Endothelial cell of umbilical vein (primary cell): ENCODE measurements at regions not wholly inside any gene's neighbourhood (a gene's known extent, or its start where the extent isn't known, plus 50 kb on each side); places are given as distances from the start of the nearest gene placed in this dataset.

ENCODE experiments used
- BruUV-seq: library from RNA; stranded (reverse); fragments of 400-500 nt; replicated peaks from 2 replicates; lab custom pipeline; 2021; lab: Mats Ljungman, UMichigan
- CTCF ChIA-PET: fragments of 300-600, 350-600 bp; sonication (Branson Sonifier 250); formaldehyde crosslinking; loops from one replicate; lab custom pipeline; 2021; ENCODE audit warnings: antibody characterized with exemption, inconsistent platforms; lab: Charles Lee
- POLR2A ChIA-PET: fragments of 300-600, 350-600 bp; sonication (Branson Sonifier 250); formaldehyde crosslinking; loops from one replicate; lab custom pipeline; 2021; ENCODE audit warnings: antibody characterized with exemption, inconsistent platforms; lab: Charles Lee
- DNase-seq: peaks from one replicate; pipeline ENCODE4 v3.0.0-alpha.2; 2011; ENCODE audit warnings: low read depth, low spot score
- FAIRE-seq: peaks from 2 replicates; lab custom pipeline; 2011; peaks lifted over from hg19 to GRCh38; lab: Jason Lieb, UNC
- H2AFZ ChIP-seq: 2 replicates; pipeline ENCODE4 v1.6.0; 2012; ENCODE audit warnings: low read depth, low read length, control low read depth, inconsistent platforms
- H3K27ac ChIP-seq: 2 replicates; pipeline ENCODE4 v1.5.1; 2011; ENCODE audit warnings: low read depth, mild to moderate bottlenecking, control low read depth, low read length, moderate library complexity; ENCODE audit not compliant: insufficient read depth
- H3K27me3 ChIP-seq, 2 experiments: 2 replicates each; pipeline versions ENCODE4 v1.6.0 to v1.6.1; 2011; ENCODE audit warnings: low read length in 2 of 2, mixed read lengths in 1 of 2; ENCODE audit not compliant: control insufficient read depth in 2 of 2, insufficient read depth in 2 of 2
- H3K36me3 ChIP-seq, 2 experiments: 2 replicates in 1 of 2; 3 replicates in 1 of 2; pipeline ENCODE4 v1.5.1; 2011; ENCODE audit warnings: low read length in 2 of 2, mild to moderate bottlenecking in 1 of 2, moderate library complexity in 1 of 2; ENCODE audit not compliant: control insufficient read depth in 2 of 2, insufficient read depth in 2 of 2; ENCODE audit errors: extremely low read depth in 1 of 2
- H3K4me1 ChIP-seq: 3 replicates; pipeline ENCODE4 v1.5.1; 2011; ENCODE audit warnings: mild to moderate bottlenecking, low read length; ENCODE audit not compliant: control insufficient read depth, insufficient read depth; ENCODE audit errors: extremely low read depth
- H3K4me2 ChIP-seq: 2 replicates; pipeline ENCODE4 v1.6.1; 2011; ENCODE audit warnings: low read length, control low read depth, mixed read lengths; ENCODE audit not compliant: insufficient read depth
- H3K4me3 ChIP-seq, 3 experiments: fragments of 200-600 bp in 1 of 3; sonication (generic), shearing (Covaris generic) in 1 of 3; replicated peaks in 1 of 3; 2 replicates each; pipeline ENCODE4 v1.5.1; 2011 to 2016; ENCODE audit warnings: control low read depth in 3 of 3, low read length in 3 of 3, mild to moderate bottlenecking in 2 of 3, inconsistent platforms in 1 of 3, low read depth in 1 of 3, moderate library complexity in 1 of 3; ENCODE audit not compliant: insufficient read depth in 1 of 3
- H3K79me2 ChIP-seq: 2 replicates; pipeline ENCODE4 v1.6.0; 2012; ENCODE audit warnings: low read length, inconsistent platforms; ENCODE audit not compliant: control insufficient read depth, insufficient read depth
- H3K9ac ChIP-seq: replicated peaks from 2 replicates; pipeline ENCODE3; 2011; ENCODE audit warnings: low read length, control low read depth; ENCODE audit not compliant: insufficient read depth; ENCODE audit errors: extremely low read depth
- H3K9me1 ChIP-seq: replicated peaks from 3 replicates; pipeline ENCODE4 v1.6.0; 2011; ENCODE audit warnings: mild to moderate bottlenecking, low read length; ENCODE audit not compliant: control insufficient read depth, insufficient read depth; ENCODE audit errors: extremely low read depth
- H3K9me3 ChIP-seq: replicated peaks from 2 replicates; pipeline ENCODE4 v1.5.1; 2012; ENCODE audit warnings: low read length, inconsistent platforms; ENCODE audit not compliant: control insufficient read depth, insufficient read depth
- H4K20me1 ChIP-seq: replicated peaks from 2 replicates; pipeline ENCODE3; 2011; ENCODE audit warnings: mild to moderate bottlenecking, low read length; ENCODE audit not compliant: control insufficient read depth, insufficient read depth; ENCODE audit errors: extremely low read depth
- CTCF ChIP-seq, 2 donors: IDR thresholded peaks; 1 replicate in 1 of 2; 2 replicates in 1 of 2; pipeline ENCODE4 v1.5.1; 2011; ENCODE audit warnings: low read length in 2 of 2, mild to moderate bottlenecking in 2 of 2, moderate library complexity in 2 of 2, control low read depth in 1 of 2, inconsistent platforms in 1 of 2, low read depth in 1 of 2; ENCODE audit not compliant: insufficient read depth in 1 of 2; ENCODE audit errors: extremely low read depth in 1 of 2
- EZH2 ChIP-seq: IDR thresholded peaks from 2 replicates; pipeline ENCODE4 v1.6.1; 2012; ENCODE audit warnings: borderline replicate concordance, low read depth, mild to moderate bottlenecking, moderate library complexity, low read length, inconsistent platforms; ENCODE audit not compliant: severe bottlenecking
- FOS ChIP-seq: IDR thresholded peaks from 2 replicates; pipeline ENCODE4 v1.6.1; 2011; ENCODE audit warnings: mild to moderate bottlenecking, low read length, moderate library complexity, borderline replicate concordance; ENCODE audit not compliant: insufficient read depth
- GATA2 ChIP-seq: IDR thresholded peaks from 2 replicates; pipeline ENCODE4 v1.7.0; 2011; ENCODE audit warnings: low read depth, mild to moderate bottlenecking, moderate library complexity, mixed read lengths, low read length; ENCODE audit not compliant: insufficient read length, insufficient read depth
- JUN ChIP-seq: IDR thresholded peaks from 2 replicates; pipeline ENCODE4 v1.6.1; 2011; ENCODE audit warnings: borderline replicate concordance, low read depth; ENCODE audit not compliant: insufficient read length, insufficient read depth
- MYC ChIP-seq: IDR thresholded peaks from one replicate; pipeline ENCODE4 v1.6.1; 2011; ENCODE audit warnings: mild to moderate bottlenecking, low read depth, low read length
- POLR2A ChIP-seq: IDR thresholded peaks from 2 replicates; pipeline ENCODE4 v1.6.1; 2012; ENCODE audit warnings: low read depth, mild to moderate bottlenecking, control low read depth, low read length
- POLR2AphosphoS5 ChIP-seq: IDR thresholded peaks from 2 replicates; pipeline ENCODE4 v1.6.1; 2012; ENCODE audit warnings: low read depth, mild to moderate bottlenecking, control low read depth, low read length, moderate library complexity; ENCODE audit not compliant: insufficient read depth
- dilution Hi-C: fragments of 300-500 bp; cut with MboI; formaldehyde crosslinking; loops from one replicate; pipeline ENCODE4 v1.15.0; 2019; ENCODE audit warnings: low sequenced_read_pairs; ENCODE audit not compliant: extremely low pct_ligation_motif_present
- intact Hi-C: fragments of 100-400 bp; cut with micrococcal nuclease; formaldehyde crosslinking; loops from one replicate; pipeline ENCODE4 v1.10.0; 2022
- TF ChIP-seq, protein P1 (sequence below): IDR thresholded peaks from 2 replicates; pipeline ENCODE4 v1.6.1; 2011; ENCODE audit not compliant: insufficient read depth, insufficient read length

GRCh38 chr5:19067741-19068140 lies 920.3 kb downstream of the CDH18 start:
- no peak overlapping the region for H3K27ac ChIP-seq
- TF ChIP-seq FOS, result no peak
- no peak for TF ChIP-seq POLR2AphosphoS5
- TF ChIP-seq, protein P1, sequence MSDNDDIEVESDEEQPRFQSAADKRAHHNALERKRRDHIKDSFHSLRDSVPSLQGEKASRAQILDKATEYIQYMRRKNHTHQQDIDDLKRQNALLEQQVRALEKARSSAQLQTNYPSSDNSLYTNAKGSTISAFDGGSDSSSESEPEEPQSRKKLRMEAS, result no peak
- TF ChIP-seq EZH2, result no peak
- no peak for TF ChIP-seq CTCF (IDR thresholded peaks at IDR 0.05; ENCODE audit: extremely low read depth in 1 of 2, insufficient read depth in 1 of 2, low read depth in 1 of 2, low read length in 2 of 2)
- no peak for TF ChIP-seq POLR2A
- TF ChIP-seq GATA2, result no peak
- TF ChIP-seq MYC, result no peak
- TF ChIP-seq JUN, result no peak
- DNase-seq (no peak), FAIRE-seq (no peak)
- H3K27me3 ChIP-seq, result no peaks in the 10 kb centered on the region
- H3K9me3 ChIP-seq, result no peaks in the 10 kb centered on the region
- no peaks in the 10 kb centered on the region for H3K9me1 ChIP-seq
- no peak overlapping the region for H3K4me2 ChIP-seq
- no peak overlapping the region for H2AFZ ChIP-seq
- CTCF ChIA-PET, result no interaction called here
- no peak overlapping the region for H3K4me3 ChIP-seq
- no peak overlapping the region for H3K9ac ChIP-seq
- no peaks in the 10 kb centered on the region for H3K4me1 ChIP-seq
- BruUV-seq, result no TSS peak
- dilution Hi-C loops, result no loop called here
- H3K36me3 ChIP-seq, result no peaks in the 10 kb centered on the region
- intact Hi-C loops, result no loop called here
- no peaks in the 10 kb centered on the region for H3K79me2 ChIP-seq
- POLR2A ChIA-PET, result no interaction called here
- H4K20me1 ChIP-seq, result no peaks in the 10 kb centered on the region
